ENCODE measurements at regions not wholly inside any gene's neighbourhood (a gene's known extent, or its start where the extent isn't known, plus 50 kb on each side); places are given as distances from the start of the nearest gene placed in this dataset.

GRCh38 chr5:38105231-38105570 lies 153.2 kb upstream of the EGFLAM start:
- no peak for TF ChIP-seq CTCF (IDR thresholded peaks at IDR 0.05; ENCODE audit: low read depth, low read length)
- H3K27ac ChIP-seq = no peak overlapping the region
- no peaks in the 10 kb centered on the region for H3K9me3 ChIP-seq (ENCODE audit: severe bottlenecking)
- H3K4me3 ChIP-seq (ENCODE audit: low read depth, low read length) = no peak overlapping the region
- no peaks in the 10 kb centered on the region for H3K27me3 ChIP-seq (ENCODE audit: insufficient read depth, low read depth, severe bottlenecking)
- DNase-seq = no peak
- no peaks in the 10 kb centered on the region for H3K36me3 ChIP-seq

GRCh38 chr5:38104497-38105230 lies 153.7 kb upstream of the EGFLAM start:
- no peak overlapping the region for H3K4me3 ChIP-seq (ENCODE audit: low read depth, low read length)
- no peaks in the 10 kb centered on the region for H3K27me3 ChIP-seq (ENCODE audit: insufficient read depth, low read depth, severe bottlenecking)
- no peak for DNase-seq
- no peak overlapping the region for H3K27ac ChIP-seq
- no peaks in the 10 kb centered on the region for H3K36me3 ChIP-seq
- H3K9me3 ChIP-seq (ENCODE audit: severe bottlenecking) = no peaks in the 10 kb centered on the region
- TF ChIP-seq CTCF (IDR thresholded peaks at IDR 0.05; ENCODE audit: low read depth, low read length) = no peak

- TF ChIP-seq CTCF (IDR thresholded peaks at IDR 0.05; ENCODE audit: low read depth, low read length) = no peak
- H3K9me3 ChIP-seq (ENCODE audit: severe bottlenecking) = no peaks in the 10 kb centered on the region
- no peaks in the 10 kb centered on the region for H3K36me3 ChIP-seq
- no peak overlapping the region for H3K27ac ChIP-seq
- H3K27me3 ChIP-seq (ENCODE audit: insufficient read depth, low read depth, severe bottlenecking) = no peaks in the 10 kb centered on the region
- H3K4me3 ChIP-seq (ENCODE audit: low read depth, low read length) = no peak overlapping the region
- DNase-seq = no peak
Observed at GRCh38 chr5:38101897-38102296, 156.5 kb upstream of the EGFLAM start.

- no peaks in the 10 kb centered on the region for H3K9me3 ChIP-seq (ENCODE audit: severe bottlenecking)
- H3K27me3 ChIP-seq (ENCODE audit: insufficient read depth, low read depth, severe bottlenecking) = no peaks in the 10 kb centered on the region
- H3K4me3 ChIP-seq (ENCODE audit: low read depth, low read length) = no peak overlapping the region
- H3K27ac ChIP-seq = no peak overlapping the region
- no peak for DNase-seq
- H3K36me3 ChIP-seq = no peaks in the 10 kb centered on the region
- TF ChIP-seq CTCF (IDR thresholded peaks at IDR 0.05; ENCODE audit: low read depth, low read length) = no peak
Observed at GRCh38 chr5:38099205-38100168, 158.9 kb upstream of the EGFLAM start.

GRCh38 chr5:38094889-38095288 lies 163.5 kb upstream of the EGFLAM start:
- Histone ChIP-seq H3K9me3 (ENCODE audit: severe bottlenecking) (no peaks in the 10 kb centered on the region), H3K27ac (no peak overlapping the region), H3K36me3 (no peaks in the 10 kb centered on the region), H3K4me3 (ENCODE audit: low read depth, low read length) (no peak overlapping the region), H3K27me3 (ENCODE audit: insufficient read depth, low read depth, severe bottlenecking) (no peaks in the 10 kb centered on the region)
- DNase-seq = no peak
- no peak for TF ChIP-seq CTCF (IDR thresholded peaks at IDR 0.05; ENCODE audit: low read depth, low read length)

Measured in WERI-Rb-1 (cell line).